Ascending aorta (tissue), 2 donors: ENCODE measurements at regions not wholly inside any gene's neighbourhood (a gene's known extent, or its start where the extent isn't known, plus 50 kb on each side); places are given as distances from the start of the nearest gene placed in this dataset.

Source experiments
- DNase-seq, 2 donors: peaks; one replicate each; pipeline ENCODE4 v3.0.0-alpha.2; 2019; ENCODE audit warnings: low spot score in 2 of 2
- H3K27ac ChIP-seq, 2 donors: fragments of 200-600 bp; sonication (generic); one replicate each; pipeline ENCODE4 v1.5.1; 2016 to 2017; ENCODE audit warnings: mild to moderate bottlenecking in 1 of 2
- H3K27me3 ChIP-seq: fragments of 200-600 bp; sonication (generic); one replicate; pipeline ENCODE4 v1.5.1; 2017
- H3K36me3 ChIP-seq, 2 donors: fragments of 200-600 bp; sonication (generic); one replicate each; pipeline ENCODE4 v1.5.1; 2016
- H3K4me1 ChIP-seq, 2 donors: fragments of 200-600 bp; sonication (generic); one replicate each; pipeline ENCODE4 v1.5.1; 2016 to 2017; ENCODE audit warnings: mild to moderate bottlenecking in 1 of 2
- H3K4me3 ChIP-seq, 2 donors: fragments of 200-600 bp; sonication (generic); one replicate each; pipeline ENCODE4 v1.5.1; 2016 to 2017; ENCODE audit warnings: mild to moderate bottlenecking in 1 of 2
- H3K9me3 ChIP-seq, 2 donors: fragments of 200-600 bp; sonication (generic); one replicate each; pipeline ENCODE4 v1.5.1; 2016
- CTCF ChIP-seq, 3 experiments: fragments of 200-600 bp in 2 of 3; fragments of 450-650 bp in 1 of 3; sonication (generic) in 2 of 3; IDR thresholded peaks; one replicate each; pipeline ENCODE4 v1.5.1; 2016 to 2019; ENCODE audit warnings: antibody characterized with exemption in 3 of 3, mild to moderate bottlenecking in 1 of 3, moderate library complexity in 1 of 3
- intact Hi-C: fragments of 100-400 bp; cut with DNase I; formaldehyde crosslinking; loops from one replicate; pipeline ENCODE4 v1.15.1; 2023

GRCh38 chr7:13034693-13035092 is 347.3 kb downstream of the ARL4A start:
- intact Hi-C loops = no loop called here
- no peaks in the 10 kb centered on the region for H3K4me1 ChIP-seq

GRCh38 chr7:13035233-13035632 is 347.8 kb downstream of the ARL4A start:
- Histone ChIP-seq H3K36me3 (no peaks in the 10 kb centered on the region), H3K4me1 (no peaks in the 10 kb centered on the region), H3K9me3 (peaks cover 0 to 12% of the 10 kb centered on the region in 2 donors), H3K27ac (no peak overlapping the region), H3K4me3 (no peak overlapping the region), H3K27me3 (no peaks in the 10 kb centered on the region)
- TF ChIP-seq CTCF (IDR thresholded peaks at IDR 0.05) = no peak
- no peak for DNase-seq
- intact Hi-C loops = no loop called here

More at GRCh38 chr7:13034693-13035092, 347.3 kb downstream of the ARL4A start:
- Histone ChIP-seq H3K36me3 (no peaks in the 10 kb centered on the region), H3K27me3 (no peaks in the 10 kb centered on the region), H3K9me3 (peaks cover 0 to 12% of the 10 kb centered on the region in 2 donors), H3K4me3 (no peak overlapping the region), H3K27ac (no peak overlapping the region)
- TF ChIP-seq CTCF (IDR thresholded peaks at IDR 0.05) = no peak
- no peak for DNase-seq

- DNase-seq = no peak
Observed at GRCh38 chr7:13036256-13036780, 348.9 kb downstream of the ARL4A start.

GRCh38 chr7:13037216-13037615 is 349.8 kb downstream of the ARL4A start:
- no peaks in the 10 kb centered on the region for H3K4me1 ChIP-seq
- intact Hi-C loops = no loop called here
- H3K9me3 ChIP-seq = peaks cover 0 to 12% of the 10 kb centered on the region in 2 donors
- H3K36me3 ChIP-seq = no peaks in the 10 kb centered on the region
- DNase-seq = no peak
- no peak overlapping the region for H3K4me3 ChIP-seq
- no peaks in the 10 kb centered on the region for H3K27me3 ChIP-seq
- TF ChIP-seq CTCF (IDR thresholded peaks at IDR 0.05) = no peak
- no peak overlapping the region for H3K27ac ChIP-seq

More at GRCh38 chr7:13036256-13036780, 348.9 kb downstream of the ARL4A start:
- no peaks in the 10 kb centered on the region for H3K27me3 ChIP-seq
- H3K4me1 ChIP-seq = no peaks in the 10 kb centered on the region
- no peaks in the 10 kb centered on the region for H3K36me3 ChIP-seq
- no peak overlapping the region for H3K27ac ChIP-seq
- H3K4me3 ChIP-seq = no peak overlapping the region
- intact Hi-C loops = no loop called here
- no peak for TF ChIP-seq CTCF (IDR thresholded peaks at IDR 0.05)
- H3K9me3 ChIP-seq = peaks cover 0 to 12% of the 10 kb centered on the region in 2 donors

GRCh38 chr7:13041368-13041988 is 354.0 kb downstream of the ARL4A start:
- Histone ChIP-seq H3K4me3 (no peak overlapping the region), H3K27ac (no peak overlapping the region), H3K36me3 (no peaks in the 10 kb centered on the region), H3K27me3 (no peaks in the 10 kb centered on the region), H3K4me1 (no peaks in the 10 kb centered on the region), H3K9me3 (peaks cover 0 to 1% of the 10 kb centered on the region in 2 donors)
- TF ChIP-seq CTCF (IDR thresholded peaks at IDR 0.05) = no peak
- intact Hi-C loops = no loop called here
- no peak for DNase-seq
